GM18951 (cell line): ENCODE measurements at regions not wholly inside any gene's neighbourhood (a gene's known extent, or its start where the extent isn't known, plus 50 kb on each side); places are given as distances from the start of the nearest gene placed in this dataset.
"Not testable (repeated sequence)": the region's sequence is repeated elsewhere in the genome, so short reads cannot be mapped to it uniquely, and the experiment has no call there.

Experiments
- POLR2A ChIP-seq: IDR thresholded peaks from 4 replicates; pipeline ENCODE4 v1.6.1; 2011; ENCODE audit warnings: mild to moderate bottlenecking; ENCODE audit not compliant: insufficient read length, insufficient read depth; ENCODE audit errors: extremely low read depth
- in situ Hi-C: fragments of 300-500 bp; cut with MboI; formaldehyde crosslinking; loops from one replicate; pipeline ENCODE4 v1.12.0; 2022; ENCODE audit warnings: low sequenced_read_pairs, mixed read lengths, inconsistent platforms; ENCODE audit not compliant: unreplicated experiment

DNA sequence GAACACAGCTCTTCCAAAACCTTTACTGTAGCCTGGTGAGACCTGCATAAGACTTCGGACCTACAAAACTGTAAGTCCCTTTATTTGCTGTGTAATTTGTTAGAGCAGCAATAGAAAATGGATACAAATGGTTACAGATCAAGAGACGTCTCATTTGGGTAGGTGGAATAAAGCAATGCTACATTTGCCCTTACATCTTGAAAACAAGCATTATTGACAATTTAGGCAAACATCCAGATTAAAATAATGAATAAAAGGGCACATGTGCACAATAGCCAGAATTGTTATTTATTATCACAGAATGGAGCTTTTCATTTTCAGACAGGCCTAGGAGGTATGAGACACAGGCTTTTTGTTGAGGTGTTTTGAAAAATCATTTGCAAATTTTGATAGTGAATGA lies 222.2 kb upstream of the CPHXL start:
- TF ChIP-seq POLR2A, result no peak
- in situ Hi-C loops, result no loop called here

GRCh38 chr16:75948886-75949285 lies 222.6 kb upstream of the CPHXL start:
- in situ Hi-C loops, result no loop called here
- TF ChIP-seq POLR2A, result no peak

- TF ChIP-seq POLR2A, result no peak
- in situ Hi-C loops, result no loop called here
These were observed 225.8 kb upstream of the CPHXL start for GRCh38 chr16:75952124-75952523.

DNA sequence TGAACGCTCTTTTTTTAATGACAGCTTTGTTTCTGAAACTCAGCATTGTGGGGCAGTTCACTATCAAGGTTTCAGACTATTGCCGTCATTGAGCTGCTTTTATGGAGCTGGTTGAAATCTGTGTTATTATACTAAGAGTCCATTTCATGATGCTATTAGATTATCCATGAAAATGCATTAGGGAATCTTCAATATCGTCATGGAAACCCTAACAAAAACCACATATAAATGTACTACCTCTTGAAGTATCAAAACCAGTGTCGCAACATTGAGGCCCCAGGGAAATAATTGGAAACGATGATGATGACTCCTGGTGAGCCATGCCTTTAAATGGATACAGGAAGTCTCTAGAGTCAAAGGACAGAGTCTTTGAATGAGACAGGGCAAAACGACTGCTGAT lies 231.6 kb upstream of the CPHXL start:
- no peak for TF ChIP-seq POLR2A
- in situ Hi-C loops, result no loop called here

DNA sequence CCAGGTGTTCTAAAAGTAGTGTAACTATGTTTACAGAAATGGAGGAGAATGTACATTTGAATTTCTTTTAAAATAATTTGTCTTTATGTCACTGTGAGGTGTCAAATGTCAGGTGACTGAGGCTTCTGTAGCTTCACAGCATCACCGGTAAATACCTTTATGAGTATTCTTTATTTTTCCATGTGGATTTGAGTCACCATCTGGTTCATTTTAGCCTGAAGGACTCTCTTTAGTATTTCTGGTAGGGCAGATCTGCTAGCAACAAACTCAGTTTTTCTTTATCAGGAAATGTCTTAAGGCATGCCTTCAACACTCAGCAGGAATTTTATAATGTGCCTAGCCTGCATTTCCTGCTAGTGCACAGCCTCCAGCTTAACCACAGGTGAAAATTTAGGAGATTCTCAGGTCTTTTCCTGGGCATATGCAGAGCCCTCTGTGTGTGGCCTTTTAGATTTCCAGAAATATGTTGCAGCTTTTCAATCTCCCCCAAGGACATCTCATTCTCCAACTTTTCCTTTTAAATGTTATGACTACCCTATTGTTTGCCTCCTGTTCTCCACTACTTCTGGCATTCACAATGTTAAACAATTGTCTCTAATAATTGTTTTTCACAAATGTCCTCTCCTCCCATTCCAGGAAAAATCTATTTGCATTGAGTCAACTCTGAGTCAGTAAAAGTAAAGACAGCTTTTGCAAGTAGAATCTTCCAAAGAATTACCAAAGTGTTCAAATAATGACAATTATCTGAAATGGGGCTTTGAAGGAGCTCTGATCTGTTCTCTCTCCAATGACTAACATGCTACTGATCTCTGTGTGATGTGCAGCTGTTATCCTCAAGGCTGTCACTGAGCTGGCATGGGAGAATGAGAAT lies 239.4 kb upstream of the CPHXL start:
- no peak for TF ChIP-seq POLR2A
- in situ Hi-C loops, result no loop called here

GRCh38 chr16:75969120-75969519 lies 242.8 kb upstream of the CPHXL start:
- in situ Hi-C loops, result not testable (repeated sequence)

DNA sequence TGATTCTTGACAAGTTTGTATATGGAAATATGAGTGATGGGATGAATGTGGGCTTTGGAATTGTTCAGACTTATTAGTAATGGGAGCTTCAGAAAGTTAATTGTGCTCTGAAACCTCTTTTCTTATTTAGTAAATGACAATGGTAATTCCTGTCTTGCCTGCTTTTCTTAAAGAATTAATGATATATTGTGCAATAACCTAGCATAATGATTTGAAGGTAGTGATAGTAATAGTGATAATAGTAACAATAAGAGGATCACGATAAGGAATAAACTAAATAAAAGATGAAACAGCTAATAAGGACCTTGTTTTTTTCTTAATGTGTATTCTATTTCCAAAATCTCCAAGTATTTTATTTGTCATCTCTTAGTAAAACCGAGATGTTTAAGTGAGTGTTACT lies 245.0 kb upstream of the CPHXL start:
- no peak for TF ChIP-seq POLR2A
- in situ Hi-C loops, result no loop called here

DNA sequence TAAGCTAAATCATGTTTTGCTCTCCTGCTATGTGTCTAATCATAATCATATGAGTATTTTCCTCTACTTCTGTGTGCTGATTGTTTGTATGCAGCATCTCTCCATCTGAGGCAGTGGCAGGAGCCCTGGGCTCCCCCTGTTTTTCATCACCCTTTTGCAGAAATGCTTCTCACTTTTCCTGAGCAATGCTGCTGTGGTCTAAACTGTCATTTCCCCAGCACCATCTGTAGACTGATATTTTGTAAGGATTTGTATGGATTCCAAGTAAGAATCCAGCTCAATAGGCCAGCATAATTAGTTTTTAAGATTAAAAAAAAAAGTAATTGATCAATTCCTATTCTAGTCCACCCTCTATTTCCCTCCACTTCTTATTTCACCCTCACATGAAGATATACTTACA lies 257.0 kb upstream of the CPHXL start:
- TF ChIP-seq POLR2A, result no peak
- in situ Hi-C loops, result no loop called here

GRCh38 chr16:75983741-75984381 lies 257.6 kb upstream of the CPHXL start:
- TF ChIP-seq POLR2A, result no peak
- in situ Hi-C loops, result no loop called here

DNA sequence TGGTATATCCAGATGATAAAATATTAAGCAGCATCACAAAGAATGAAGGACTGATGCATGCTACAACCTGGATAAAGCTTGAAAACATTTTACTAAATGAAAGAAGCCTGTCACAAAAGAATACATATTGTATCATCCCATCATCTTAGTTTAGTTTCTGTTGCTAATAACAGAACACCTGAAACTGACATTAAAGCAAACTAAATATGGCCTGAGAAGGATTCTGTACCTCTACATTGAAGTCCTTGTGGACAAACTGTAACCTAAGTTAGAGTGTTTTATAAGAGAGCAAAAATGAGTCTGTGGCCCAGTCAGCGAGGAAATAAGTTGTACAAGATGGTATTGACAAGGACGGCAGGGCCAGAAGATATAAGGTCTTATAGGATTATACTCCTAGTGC lies 261.0 kb upstream of the CPHXL start:
- in situ Hi-C loops, result no loop called here
- no peak for TF ChIP-seq POLR2A

DNA sequence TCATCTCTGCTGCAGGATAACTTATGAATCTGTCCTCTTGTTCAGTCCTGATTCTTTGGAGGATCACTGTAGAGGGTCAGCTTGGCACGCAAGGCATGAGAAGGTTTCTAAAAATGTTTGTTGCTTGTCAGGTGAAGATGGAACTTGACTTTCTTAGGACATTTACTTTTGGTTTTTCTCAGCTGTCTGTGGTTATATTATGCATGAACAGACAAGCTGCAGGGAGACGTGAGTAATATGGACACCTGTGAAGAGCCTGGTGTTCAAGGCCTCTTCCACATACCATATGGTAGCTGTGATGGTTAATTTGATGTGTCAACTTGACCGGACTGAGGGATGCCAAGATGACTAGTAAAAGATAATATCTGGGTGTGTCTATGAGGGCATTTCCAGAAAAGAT lies 270.2 kb upstream of the CPHXL start:
- no peak for TF ChIP-seq POLR2A
- in situ Hi-C loops, result no loop called here

DNA sequence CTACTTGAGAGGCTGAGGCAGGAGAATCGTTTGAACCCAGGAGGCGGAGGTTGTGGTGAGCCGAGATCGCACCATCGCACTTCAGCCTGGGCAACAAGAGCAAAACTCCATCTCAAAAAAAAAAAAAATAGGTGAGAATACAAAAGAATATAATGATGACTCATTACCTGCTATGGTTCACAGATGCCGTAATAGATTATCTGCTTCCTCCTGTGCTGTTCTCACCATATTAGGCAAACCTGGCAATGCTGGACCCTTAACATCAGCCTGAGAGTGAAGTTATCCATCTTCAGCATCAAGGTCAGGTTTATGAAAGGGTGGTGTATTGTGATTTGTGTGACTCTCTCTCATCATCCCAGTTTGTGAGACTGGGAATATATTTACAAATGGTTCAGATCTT lies 271.3 kb upstream of the CPHXL start:
- TF ChIP-seq POLR2A, result no peak
- in situ Hi-C loops, result no loop called here

DNA sequence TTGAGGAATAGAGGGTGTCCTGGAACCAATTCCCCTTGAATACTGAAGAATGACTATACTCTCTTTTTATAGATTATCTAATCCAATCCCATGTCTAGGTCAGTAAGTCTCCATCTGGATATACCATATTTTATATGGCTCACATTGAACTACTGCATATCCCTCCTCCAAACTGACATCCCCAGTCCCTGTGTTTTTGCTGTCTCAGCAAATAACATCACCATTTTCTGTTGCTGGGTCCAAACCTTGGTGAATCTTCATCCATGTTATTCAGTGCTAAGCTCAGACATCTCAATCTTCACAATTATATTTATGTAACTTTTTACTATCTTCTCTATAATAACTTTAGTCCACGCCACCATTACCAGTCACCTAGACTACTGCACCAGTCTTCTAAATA lies 269.6 kb upstream of the CNTNAP4 start:
- in situ Hi-C loops, result no loop called here
- TF ChIP-seq POLR2A, result no peak

- in situ Hi-C loops, result no loop called here
- TF ChIP-seq POLR2A, result no peak
These were observed 253.4 kb upstream of the CNTNAP4 start for GRCh38 chr16:76023835-76024234.
